ENCODE measurements at regions not wholly inside any gene's neighbourhood (a gene's known extent, or its start where the extent isn't known, plus 50 kb on each side); places are given as distances from the start of the nearest gene placed in this dataset.

GRCh38 chr5:62708481-62709325 lies 130.1 kb downstream of the LRRC70 start:
- no peak overlapping the region for H3K27ac ChIP-seq
- H3K36me3 Mint-ChIP-seq, result no peaks in the 10 kb centered on the region
- H3K4me3 ChIP-seq, result no peak overlapping the region
- no peaks in the 10 kb centered on the region for H3K79me2 ChIP-seq (ENCODE audit: low read depth)
- H3K4me1 Mint-ChIP-seq, result no peaks in the 10 kb centered on the region
- no peaks in the 10 kb centered on the region for H3K27me3 ChIP-seq
- H3K9me3 ChIP-seq (ENCODE audit: low read depth), result no peaks in the 10 kb centered on the region
- H3K27ac Mint-ChIP-seq, result no peak overlapping the region
- peaks cover 2% of the 10 kb centered on the region for H3K9me3 Mint-ChIP-seq
- peaks cover 2% of the 10 kb centered on the region for H3K27me3 Mint-ChIP-seq (ENCODE audit: insufficient read depth, low read depth)
- H3K36me3 ChIP-seq, result no peaks in the 10 kb centered on the region
- no peaks in the 10 kb centered on the region for H4K20me1 ChIP-seq (ENCODE audit: low read depth)
- no peak for TF ChIP-seq CTCF (IDR thresholded peaks at IDR 0.05)
- TF ChIP-seq EZH2phosphoT487 (IDR thresholded peaks at IDR 0.05), result no peak
- TF ChIP-seq EZH2 (IDR thresholded peaks at IDR 0.05), result no peak
- no peaks in the 10 kb centered on the region for H3F3A ChIP-seq (ENCODE audit: low read depth)
- H3K4me3 Mint-ChIP-seq, result no peak overlapping the region
- no peak overlapping the region for H3K9ac ChIP-seq
- DNase-seq (ENCODE audit: low spot score), result no peak
- H3K4me2 ChIP-seq, result no peak overlapping the region
- H2AFZ ChIP-seq (replicated peaks), result no peak overlapping the region
- no peaks in the 10 kb centered on the region for H3K4me1 ChIP-seq

GRCh38 chr5:62707563-62707962 lies 128.9 kb downstream of the LRRC70 start:
- Mint-ChIP-seq H3K27me3 (ENCODE audit: insufficient read depth, low read depth) (peaks cover 2% of the 10 kb centered on the region), H3K4me3 (no peak overlapping the region), H3K9me3 (peaks cover 2% of the 10 kb centered on the region), H3K4me1 (no peaks in the 10 kb centered on the region), H3K27ac (no peak overlapping the region), H3K36me3 (no peaks in the 10 kb centered on the region)
- Histone ChIP-seq H2AFZ (replicated peaks) (no peak overlapping the region), H3K4me1 (no peaks in the 10 kb centered on the region), H3K27me3 (no peaks in the 10 kb centered on the region), H4K20me1 (ENCODE audit: low read depth) (no peaks in the 10 kb centered on the region), H3K4me2 (no peak overlapping the region), H3K27ac (no peak overlapping the region), H3K9ac (no peak overlapping the region), H3K79me2 (ENCODE audit: low read depth) (no peaks in the 10 kb centered on the region), H3K4me3 (no peak overlapping the region), H3K36me3 (no peaks in the 10 kb centered on the region), H3F3A (ENCODE audit: low read depth) (no peaks in the 10 kb centered on the region), H3K9me3 (ENCODE audit: low read depth) (no peaks in the 10 kb centered on the region)
- DNase-seq (ENCODE audit: low spot score), result no peak
- TF ChIP-seq EZH2phosphoT487 (IDR thresholded peaks at IDR 0.05), result no peak
- no peak for TF ChIP-seq EZH2 (IDR thresholded peaks at IDR 0.05)
- no peak for TF ChIP-seq CTCF (IDR thresholded peaks at IDR 0.05)

DNA sequence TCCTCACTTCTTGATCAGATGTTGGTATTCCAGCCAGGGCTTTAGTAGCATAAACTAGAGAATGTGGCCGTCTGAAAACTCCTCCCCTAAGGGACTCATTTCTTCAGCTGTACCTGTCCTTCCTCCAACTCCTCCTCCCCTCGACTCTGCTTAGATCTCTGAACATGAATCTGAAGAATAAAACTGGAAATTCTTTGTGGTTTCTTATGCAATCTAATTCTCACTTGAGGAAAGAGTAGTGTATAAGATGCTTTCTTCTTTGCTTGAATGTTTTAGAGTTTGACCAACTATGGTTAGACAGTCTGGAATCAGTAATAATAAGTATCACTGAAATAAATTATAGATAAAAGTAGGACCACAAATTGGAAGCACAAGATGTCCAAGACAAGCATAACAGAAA lies 128.5 kb downstream of the LRRC70 start:
- TF ChIP-seq EZH2phosphoT487 (IDR thresholded peaks at IDR 0.05) (no peak), CTCF (IDR thresholded peaks at IDR 0.05) (no peak), EZH2 (IDR thresholded peaks at IDR 0.05) (no peak)
- H3K4me2 ChIP-seq, result no peak overlapping the region
- no peak for DNase-seq (ENCODE audit: low spot score)
- H3K9ac ChIP-seq, result no peak overlapping the region
- H2AFZ ChIP-seq (replicated peaks), result no peak overlapping the region
- H3K4me3 Mint-ChIP-seq, result no peak overlapping the region
- peaks cover 2% of the 10 kb centered on the region for H3K27me3 Mint-ChIP-seq (ENCODE audit: insufficient read depth, low read depth)
- no peak overlapping the region for H3K27ac ChIP-seq
- no peaks in the 10 kb centered on the region for H3F3A ChIP-seq (ENCODE audit: low read depth)
- peaks cover 2% of the 10 kb centered on the region for H3K9me3 Mint-ChIP-seq
- no peak overlapping the region for H3K27ac Mint-ChIP-seq
- H3K4me3 ChIP-seq, result no peak overlapping the region
- H4K20me1 ChIP-seq (ENCODE audit: low read depth), result no peaks in the 10 kb centered on the region
- H3K79me2 ChIP-seq (ENCODE audit: low read depth), result no peaks in the 10 kb centered on the region
- no peaks in the 10 kb centered on the region for H3K36me3 Mint-ChIP-seq
- H3K4me1 ChIP-seq, result no peaks in the 10 kb centered on the region
- H3K27me3 ChIP-seq, result no peaks in the 10 kb centered on the region
- no peaks in the 10 kb centered on the region for H3K9me3 ChIP-seq (ENCODE audit: low read depth)
- H3K4me1 Mint-ChIP-seq, result no peaks in the 10 kb centered on the region
- H3K36me3 ChIP-seq, result no peaks in the 10 kb centered on the region
